ENCODE measurements at regions not wholly inside any gene's neighbourhood (a gene's known extent, or its start where the extent isn't known, plus 50 kb on each side); places are given as distances from the start of the nearest gene placed in this dataset.

DNA sequence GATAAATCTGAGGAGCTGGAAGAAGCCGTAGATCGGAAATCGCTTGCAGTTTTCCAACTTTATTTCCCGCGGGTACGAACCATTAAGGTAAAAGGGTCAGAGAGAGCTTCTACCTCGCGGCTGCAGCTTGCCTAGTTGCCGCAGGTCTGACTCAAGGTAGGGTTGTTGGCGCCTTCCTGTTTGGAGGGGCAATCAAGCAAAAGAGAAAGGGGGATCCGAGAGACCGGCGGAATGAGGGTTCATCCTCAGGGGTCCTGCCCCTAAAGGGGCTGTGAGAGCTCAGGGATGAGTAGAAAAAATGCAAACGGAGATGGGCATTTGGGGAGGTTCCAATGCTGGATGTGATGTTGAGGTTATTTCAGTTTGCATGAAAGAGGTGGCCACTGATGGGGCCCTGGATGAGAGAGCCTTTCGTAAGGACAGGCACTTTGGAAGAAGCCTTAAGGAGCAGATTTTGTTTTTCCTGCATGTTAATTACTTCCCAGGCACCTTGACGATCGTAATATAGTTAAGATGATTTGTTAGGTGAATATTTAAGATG lies 265.4 kb downstream of the CGGBP1 start:
- Histone ChIP-seq H3K27me3 (ENCODE audit: control insufficient read depth, extremely low read depth, insufficient read depth, low read length) (peaks cover 23% of the 10 kb centered on the region), H3K79me2 (ENCODE audit: control insufficient read depth, insufficient read depth, low read length) (no peaks in the 10 kb centered on the region), H3K4me3 (ENCODE audit: control insufficient read depth in 2 of 3, extremely low read depth in 1 of 3, insufficient read depth in 2 of 3, low read depth in 1 of 3, low read length in 3 of 3) (no peak overlapping the region), H3K9me1 (ENCODE audit: control insufficient read depth, extremely low read depth, insufficient read depth, low read length) (no peaks in the 10 kb centered on the region), H3K27ac (ENCODE audit: control insufficient read depth, insufficient read depth, low read length) (no peak overlapping the region), H3K9ac (ENCODE audit: control insufficient read depth, extremely low read depth, insufficient read depth, low read length) (no peak overlapping the region), H2AFZ (ENCODE audit: control insufficient read depth, low read length) (no peak overlapping the region), H4K20me1 (ENCODE audit: control insufficient read depth, extremely low read depth, insufficient read depth, low read length) (no peaks in the 10 kb centered on the region), H3K36me3 (ENCODE audit: control insufficient read depth in 2 of 2, extremely low read depth in 1 of 2, insufficient read depth in 2 of 2, low read length in 2 of 2) (no peaks in the 10 kb centered on the region), H3K4me1 (ENCODE audit: control insufficient read depth, extremely low read depth, insufficient read depth, low read length) (no peaks in the 10 kb centered on the region), H3K9me3 (ENCODE audit: control insufficient read depth, low read depth, low read length) (no peaks in the 10 kb centered on the region), H3K4me2 (ENCODE audit: control insufficient read depth, extremely low read depth, insufficient read depth, low read depth, low read length) (no peak overlapping the region)
- DNase-seq (ENCODE audit: low read depth, low spot score) = no peak
- FAIRE-seq = no peak
- TF ChIP-seq EZH2 (IDR thresholded peaks at IDR 0.05; ENCODE audit: low read length) = no peak
- TF ChIP-seq, protein P1, sequence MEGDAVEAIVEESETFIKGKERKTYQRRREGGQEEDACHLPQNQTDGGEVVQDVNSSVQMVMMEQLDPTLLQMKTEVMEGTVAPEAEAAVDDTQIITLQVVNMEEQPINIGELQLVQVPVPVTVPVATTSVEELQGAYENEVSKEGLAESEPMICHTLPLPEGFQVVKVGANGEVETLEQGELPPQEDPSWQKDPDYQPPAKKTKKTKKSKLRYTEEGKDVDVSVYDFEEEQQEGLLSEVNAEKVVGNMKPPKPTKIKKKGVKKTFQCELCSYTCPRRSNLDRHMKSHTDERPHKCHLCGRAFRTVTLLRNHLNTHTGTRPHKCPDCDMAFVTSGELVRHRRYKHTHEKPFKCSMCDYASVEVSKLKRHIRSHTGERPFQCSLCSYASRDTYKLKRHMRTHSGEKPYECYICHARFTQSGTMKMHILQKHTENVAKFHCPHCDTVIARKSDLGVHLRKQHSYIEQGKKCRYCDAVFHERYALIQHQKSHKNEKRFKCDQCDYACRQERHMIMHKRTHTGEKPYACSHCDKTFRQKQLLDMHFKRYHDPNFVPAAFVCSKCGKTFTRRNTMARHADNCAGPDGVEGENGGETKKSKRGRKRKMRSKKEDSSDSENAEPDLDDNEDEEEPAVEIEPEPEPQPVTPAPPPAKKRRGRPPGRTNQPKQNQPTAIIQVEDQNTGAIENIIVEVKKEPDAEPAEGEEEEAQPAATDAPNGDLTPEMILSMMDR (optimal IDR thresholded peaks at IDR 0.05 in 1 of 3, IDR thresholded peaks at IDR 0.05 in 1 of 3, conservative IDR thresholded peaks at IDR 0.05 in 1 of 3; ENCODE audit: extremely low read depth in 1 of 3, insufficient read depth in 2 of 3, low read length in 3 of 3) = no peak
- dilution Hi-C loops (cut with MboI; ENCODE audit: extremely low pct_ligation_motif_present, low sequenced_read_pairs) = no loop called here

DNA sequence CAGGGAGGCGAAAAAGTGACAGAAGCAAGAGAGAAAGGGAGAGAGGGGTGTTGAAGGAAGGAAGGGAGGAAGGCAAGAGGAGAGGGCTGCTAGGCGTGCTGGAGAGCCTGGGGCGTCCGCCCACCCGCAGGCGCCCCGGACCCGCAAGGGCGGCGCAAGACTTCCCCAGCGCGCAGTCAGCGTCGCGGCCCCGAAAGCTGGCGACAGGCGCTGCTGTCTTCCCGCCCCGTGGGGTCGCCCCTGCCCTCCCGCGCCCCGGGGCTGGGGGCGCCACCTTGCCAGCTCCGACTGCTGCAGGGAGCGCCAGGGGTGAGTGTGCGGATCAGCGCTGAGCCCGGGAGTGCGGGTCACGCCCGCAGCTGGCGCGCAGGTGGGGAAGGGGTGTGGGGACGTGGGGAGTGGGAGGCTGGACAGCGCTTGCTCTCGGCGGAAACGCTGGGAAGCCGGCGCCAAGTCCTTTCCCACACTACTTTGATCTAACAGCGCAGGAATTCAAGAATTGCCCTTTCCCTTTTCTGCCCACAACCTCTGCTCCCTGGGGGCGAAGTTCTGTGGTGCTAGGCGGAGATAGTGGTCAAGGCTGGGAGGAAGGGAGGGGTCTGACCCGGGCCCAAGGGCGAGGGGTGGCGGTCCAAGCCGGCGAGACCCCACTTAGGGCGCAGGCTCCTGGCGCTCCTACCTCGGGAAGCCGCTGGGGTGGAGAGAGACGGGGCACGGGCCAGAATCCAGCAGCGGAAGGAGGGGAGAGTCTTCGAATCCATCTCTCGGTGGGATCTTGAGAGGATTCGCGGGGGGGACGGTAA lies 266.1 kb downstream of the CGGBP1 start, which contains the start of gene HTR1F:
Gene HTR1F, plus strand, starts transcription at position 173 of the 803 bp plus-strand sequence.
- Histone ChIP-seq H3K27me3 (ENCODE audit: control insufficient read depth, extremely low read depth, insufficient read depth, low read length) (peaks cover 23% of the 10 kb centered on the region), H3K36me3 (ENCODE audit: control insufficient read depth in 2 of 2, extremely low read depth in 1 of 2, insufficient read depth in 2 of 2, low read length in 2 of 2) (no peaks in the 10 kb centered on the region), H2AFZ (ENCODE audit: control insufficient read depth, low read length) (no peak within 1 kb of the TSS), H3K4me2 (ENCODE audit: control insufficient read depth, extremely low read depth, insufficient read depth, low read depth, low read length) (no peak within 1 kb of the TSS), H3K9me3 (ENCODE audit: control insufficient read depth, low read depth, low read length) (no peaks in the 10 kb centered on the region), H3K79me2 (ENCODE audit: control insufficient read depth, insufficient read depth, low read length) (no peaks in the 10 kb centered on the region), H3K9ac (ENCODE audit: control insufficient read depth, extremely low read depth, insufficient read depth, low read length) (no peak within 1 kb of the TSS), H3K4me3 (ENCODE audit: control insufficient read depth in 2 of 3, extremely low read depth in 1 of 3, insufficient read depth in 2 of 3, low read depth in 1 of 3, low read length in 3 of 3) (no peak within 1 kb of the TSS), H3K4me1 (ENCODE audit: control insufficient read depth, extremely low read depth, insufficient read depth, low read length) (no peaks in the 10 kb centered on the region), H3K9me1 (ENCODE audit: control insufficient read depth, extremely low read depth, insufficient read depth, low read length) (no peaks in the 10 kb centered on the region), H3K27ac (ENCODE audit: control insufficient read depth, insufficient read depth, low read length) (no peak within 1 kb of the TSS), H4K20me1 (ENCODE audit: control insufficient read depth, extremely low read depth, insufficient read depth, low read length) (no peaks in the 10 kb centered on the region)
- no peak for DNase-seq (ENCODE audit: low read depth, low spot score)
- dilution Hi-C loops (cut with MboI; ENCODE audit: extremely low pct_ligation_motif_present, low sequenced_read_pairs) = no loop called here
- FAIRE-seq = no peak
- TF ChIP-seq EZH2 (IDR thresholded peaks at IDR 0.05; ENCODE audit: low read length) = peak; percentile 69
- TF ChIP-seq, protein P1 (optimal IDR thresholded peaks at IDR 0.05 in 1 of 3, IDR thresholded peaks at IDR 0.05 in 1 of 3, conservative IDR thresholded peaks at IDR 0.05 in 1 of 3; ENCODE audit: extremely low read depth in 1 of 3, insufficient read depth in 2 of 3, low read length in 3 of 3) = no peak

Measured in keratinocyte (primary cell).